Neural progenitor cell (in vitro differentiated cells): ENCODE measurements at regions not wholly inside any gene's neighbourhood (a gene's known extent, or its start where the extent isn't known, plus 50 kb on each side); places are given as distances from the start of the nearest gene placed in this dataset.

ENCODE experiments used
- EZH2 ChIP-seq: fragments of 200-600 bp; sonication (generic); IDR thresholded peaks from 2 replicates; pipeline ENCODE4 v1.6.1; 2017; ENCODE audit warnings: antibody characterized with exemption, mild to moderate bottlenecking, moderate library complexity
- EZH2phosphoT487 ChIP-seq: fragments of 200-600 bp; sonication (generic); IDR thresholded peaks from 2 replicates; pipeline ENCODE4 v1.6.1; 2017; ENCODE audit warnings: antibody characterized with exemption
- TF ChIP-seq, protein P1 (sequence below): fragments of 200-600 bp; sonication (generic); IDR thresholded peaks from 2 replicates; pipeline ENCODE4 v1.5.1; 2017; ENCODE audit warnings: antibody characterized with exemption, mild to moderate bottlenecking

GRCh38 chr5:89703817-89704216, 705.7 kb downstream of the CETN3 start:
- TF ChIP-seq, protein P1, sequence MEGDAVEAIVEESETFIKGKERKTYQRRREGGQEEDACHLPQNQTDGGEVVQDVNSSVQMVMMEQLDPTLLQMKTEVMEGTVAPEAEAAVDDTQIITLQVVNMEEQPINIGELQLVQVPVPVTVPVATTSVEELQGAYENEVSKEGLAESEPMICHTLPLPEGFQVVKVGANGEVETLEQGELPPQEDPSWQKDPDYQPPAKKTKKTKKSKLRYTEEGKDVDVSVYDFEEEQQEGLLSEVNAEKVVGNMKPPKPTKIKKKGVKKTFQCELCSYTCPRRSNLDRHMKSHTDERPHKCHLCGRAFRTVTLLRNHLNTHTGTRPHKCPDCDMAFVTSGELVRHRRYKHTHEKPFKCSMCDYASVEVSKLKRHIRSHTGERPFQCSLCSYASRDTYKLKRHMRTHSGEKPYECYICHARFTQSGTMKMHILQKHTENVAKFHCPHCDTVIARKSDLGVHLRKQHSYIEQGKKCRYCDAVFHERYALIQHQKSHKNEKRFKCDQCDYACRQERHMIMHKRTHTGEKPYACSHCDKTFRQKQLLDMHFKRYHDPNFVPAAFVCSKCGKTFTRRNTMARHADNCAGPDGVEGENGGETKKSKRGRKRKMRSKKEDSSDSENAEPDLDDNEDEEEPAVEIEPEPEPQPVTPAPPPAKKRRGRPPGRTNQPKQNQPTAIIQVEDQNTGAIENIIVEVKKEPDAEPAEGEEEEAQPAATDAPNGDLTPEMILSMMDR: no peak
- TF ChIP-seq EZH2 (no peak), EZH2phosphoT487 (no peak)
